DND-41 (cell line): ENCODE measurements at regions not wholly inside any gene's neighbourhood (a gene's known extent, or its start where the extent isn't known, plus 50 kb on each side); places are given as distances from the start of the nearest gene placed in this dataset.

Experiments used
- ATAC-seq: fragments of 200-7000 bp; cut with Tn5 transposase; 3 replicates; pipeline ENCODE4 v1.9.1; 2021; ENCODE audit warnings: low read depth; ENCODE audit not compliant: insufficient read depth
- DNase-seq: peaks from one replicate; pipeline ENCODE4 v3.0.0-alpha.2; 2020
- H2AFZ ChIP-seq: 2 replicates; pipeline ENCODE4 v1.6.0; 2012; ENCODE audit warnings: low read depth, low read length
- H3K27ac ChIP-seq: 2 replicates; pipeline ENCODE4 v1.5.1; 2012; ENCODE audit warnings: low read length, inconsistent platforms
- H3K27me3 ChIP-seq: fragments of 200-600 bp; sonication (generic); 2 replicates; pipeline ENCODE4 v1.6.0; 2012; ENCODE audit warnings: low read length, mild to moderate bottlenecking, inconsistent platforms; ENCODE audit not compliant: insufficient read depth, poor library complexity
- H3K36me3 ChIP-seq: 2 replicates; pipeline ENCODE4 v1.5.1; 2012; ENCODE audit warnings: low read length, inconsistent platforms; ENCODE audit not compliant: insufficient read depth
- H3K4me1 ChIP-seq: 2 replicates; pipeline ENCODE4 v1.5.1; 2012; ENCODE audit warnings: mild to moderate bottlenecking, low read length; ENCODE audit not compliant: insufficient read depth
- H3K4me2 ChIP-seq: 2 replicates; pipeline ENCODE4 v1.6.0; 2012; ENCODE audit warnings: mild to moderate bottlenecking, moderate library complexity, low read length, inconsistent platforms; ENCODE audit not compliant: insufficient read depth
- H3K4me3 ChIP-seq, 2 experiments: fragments of 200-600 bp in 1 of 2; shearing (Covaris generic) in 1 of 2; 2 replicates each; pipeline ENCODE4 v1.5.1; 2012 to 2016; ENCODE audit warnings: inconsistent platforms in 2 of 2, low read length in 2 of 2, mild to moderate bottlenecking in 2 of 2, low read depth in 1 of 2, moderate library complexity in 1 of 2
- H3K79me2 ChIP-seq: 2 replicates; pipeline ENCODE4 v1.6.0; 2012; ENCODE audit warnings: low read length, inconsistent platforms; ENCODE audit not compliant: insufficient read depth
- H3K9ac ChIP-seq: 2 replicates; pipeline ENCODE4 v1.6.0; 2012; ENCODE audit warnings: low read depth, mild to moderate bottlenecking, inconsistent platforms, low read length, moderate library complexity
- H3K9me3 ChIP-seq: 2 replicates; pipeline ENCODE4 v1.5.1; 2012; ENCODE audit warnings: low read length, moderate library complexity, mild to moderate bottlenecking, inconsistent platforms; ENCODE audit not compliant: insufficient read depth, severe bottlenecking
- H4K20me1 ChIP-seq: 2 replicates; pipeline ENCODE4 v1.6.0; 2012; ENCODE audit warnings: low read length; ENCODE audit not compliant: insufficient read depth
- EZH2 ChIP-seq: IDR thresholded peaks from 3 replicates; pipeline ENCODE4 v1.6.1; 2012; ENCODE audit warnings: borderline replicate concordance, low read depth, mild to moderate bottlenecking, moderate library complexity, low read length, inconsistent platforms; ENCODE audit not compliant: severe bottlenecking
- TF ChIP-seq, protein P1 (sequence below): IDR thresholded peaks from 2 replicates; pipeline ENCODE4 v1.5.1; 2012; ENCODE audit warnings: borderline replicate concordance, low read length, moderate library complexity, mild to moderate bottlenecking; ENCODE audit not compliant: poor library complexity, severe bottlenecking; ENCODE audit errors: extremely low read depth

DNA sequence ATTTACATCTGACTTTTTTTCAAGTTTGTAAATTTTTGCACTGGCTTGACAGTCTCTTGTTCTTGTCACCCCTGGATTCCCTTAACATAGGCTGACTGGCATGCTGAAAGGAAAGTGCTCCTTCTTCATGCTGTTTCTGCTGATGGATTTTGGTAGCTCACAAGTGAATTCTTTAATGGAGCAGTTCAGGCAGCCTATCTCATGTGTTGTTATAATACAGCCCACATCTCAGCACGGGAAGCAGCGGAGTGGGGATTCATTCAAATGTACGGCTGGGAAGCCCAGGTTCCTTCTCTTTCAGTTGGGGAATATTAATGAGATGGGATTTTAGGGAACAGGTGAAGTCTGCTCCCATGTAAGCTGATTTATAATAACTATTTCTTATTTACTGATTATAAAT lies 142.8 kb downstream of the CD8B2 start:
- TF ChIP-seq, protein P1, sequence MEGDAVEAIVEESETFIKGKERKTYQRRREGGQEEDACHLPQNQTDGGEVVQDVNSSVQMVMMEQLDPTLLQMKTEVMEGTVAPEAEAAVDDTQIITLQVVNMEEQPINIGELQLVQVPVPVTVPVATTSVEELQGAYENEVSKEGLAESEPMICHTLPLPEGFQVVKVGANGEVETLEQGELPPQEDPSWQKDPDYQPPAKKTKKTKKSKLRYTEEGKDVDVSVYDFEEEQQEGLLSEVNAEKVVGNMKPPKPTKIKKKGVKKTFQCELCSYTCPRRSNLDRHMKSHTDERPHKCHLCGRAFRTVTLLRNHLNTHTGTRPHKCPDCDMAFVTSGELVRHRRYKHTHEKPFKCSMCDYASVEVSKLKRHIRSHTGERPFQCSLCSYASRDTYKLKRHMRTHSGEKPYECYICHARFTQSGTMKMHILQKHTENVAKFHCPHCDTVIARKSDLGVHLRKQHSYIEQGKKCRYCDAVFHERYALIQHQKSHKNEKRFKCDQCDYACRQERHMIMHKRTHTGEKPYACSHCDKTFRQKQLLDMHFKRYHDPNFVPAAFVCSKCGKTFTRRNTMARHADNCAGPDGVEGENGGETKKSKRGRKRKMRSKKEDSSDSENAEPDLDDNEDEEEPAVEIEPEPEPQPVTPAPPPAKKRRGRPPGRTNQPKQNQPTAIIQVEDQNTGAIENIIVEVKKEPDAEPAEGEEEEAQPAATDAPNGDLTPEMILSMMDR = no peak
- TF ChIP-seq EZH2 = no peak
- no peak overlapping the region for H3K4me2 ChIP-seq
- H2AFZ ChIP-seq = no peak overlapping the region
- no peaks in the 10 kb centered on the region for H3K79me2 ChIP-seq
- no peak overlapping the region for H3K9ac ChIP-seq
- DNase-seq (no peak), ATAC-seq (no peak)
- peaks cover 7% of the 10 kb centered on the region for H3K9me3 ChIP-seq
- H3K4me3 ChIP-seq = no peak overlapping the region
- H3K27ac ChIP-seq = no peak overlapping the region
- no peaks in the 10 kb centered on the region for H3K36me3 ChIP-seq
- no peaks in the 10 kb centered on the region for H4K20me1 ChIP-seq
- H3K4me1 ChIP-seq = no peaks in the 10 kb centered on the region
- H3K27me3 ChIP-seq = peaks cover 3% of the 10 kb centered on the region

DNA sequence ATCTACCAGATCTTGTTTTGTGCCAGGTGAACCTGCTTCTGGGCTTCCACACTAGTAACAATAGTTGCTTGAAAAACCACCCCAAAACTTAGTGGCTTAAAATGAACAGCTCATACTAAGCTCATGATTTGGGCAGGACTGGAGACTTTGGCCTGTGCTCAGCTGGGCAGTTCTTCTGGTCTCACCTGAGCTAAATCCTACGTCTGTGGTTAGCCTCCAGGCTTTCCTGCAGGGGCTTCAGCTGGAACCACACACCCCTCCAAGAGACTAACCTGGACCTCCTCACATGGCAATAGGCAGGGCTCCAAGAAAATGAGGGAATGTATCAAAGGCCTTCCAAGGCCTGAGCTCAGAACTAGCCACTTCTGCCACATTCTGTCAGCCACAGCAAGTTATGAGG lies 144.1 kb downstream of the CD8B2 start:
- DNase-seq (no peak), ATAC-seq (no peak)
- no peaks in the 10 kb centered on the region for H4K20me1 ChIP-seq
- no peak for TF ChIP-seq EZH2
- TF ChIP-seq, protein P1 = no peak
- H3K9ac ChIP-seq = no peak overlapping the region
- H3K4me1 ChIP-seq = no peaks in the 10 kb centered on the region
- H3K27me3 ChIP-seq = peaks cover 3% of the 10 kb centered on the region
- H3K36me3 ChIP-seq = no peaks in the 10 kb centered on the region
- peaks cover 7% of the 10 kb centered on the region for H3K9me3 ChIP-seq
- H2AFZ ChIP-seq = no peak overlapping the region
- no peak overlapping the region for H3K4me3 ChIP-seq
- H3K79me2 ChIP-seq = no peaks in the 10 kb centered on the region
- no peak overlapping the region for H3K4me2 ChIP-seq
- H3K27ac ChIP-seq = no peak overlapping the region

DNA sequence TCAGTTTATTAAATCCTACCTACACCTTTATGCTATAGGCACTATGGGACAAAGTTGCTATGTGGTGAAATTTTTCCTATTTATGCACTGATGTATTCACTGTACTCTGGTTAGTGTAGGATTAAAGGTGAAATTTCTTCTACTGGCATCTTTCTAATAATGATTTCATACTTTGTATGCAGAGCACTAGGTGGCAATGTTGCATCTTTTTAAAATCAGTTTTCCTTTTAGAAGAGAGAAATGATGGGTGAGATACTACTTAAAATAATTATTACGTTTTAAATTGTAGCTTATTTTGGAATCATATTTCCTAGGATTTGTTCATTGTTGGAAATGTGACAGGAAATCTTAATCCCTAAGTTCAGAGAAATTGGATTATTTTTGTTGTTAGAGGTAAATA lies 150.9 kb downstream of the CD8B2 start:
- no peak for ATAC-seq
- TF ChIP-seq EZH2 = no peak
- TF ChIP-seq, protein P1 = peak; percentile 48
- no peak overlapping the region for H3K27ac ChIP-seq
- no peak overlapping the region for H3K4me2 ChIP-seq
- H3K27me3 ChIP-seq = peaks cover 9% of the 10 kb centered on the region
- no peak overlapping the region for H3K4me3 ChIP-seq
- H4K20me1 ChIP-seq = no peaks in the 10 kb centered on the region
- no peak overlapping the region for H3K9ac ChIP-seq
- no peaks in the 10 kb centered on the region for H3K36me3 ChIP-seq
- no peaks in the 10 kb centered on the region for H3K9me3 ChIP-seq
- no peak for DNase-seq
- H3K79me2 ChIP-seq = no peaks in the 10 kb centered on the region
- H2AFZ ChIP-seq = no peak overlapping the region
- H3K4me1 ChIP-seq = no peaks in the 10 kb centered on the region

DNA sequence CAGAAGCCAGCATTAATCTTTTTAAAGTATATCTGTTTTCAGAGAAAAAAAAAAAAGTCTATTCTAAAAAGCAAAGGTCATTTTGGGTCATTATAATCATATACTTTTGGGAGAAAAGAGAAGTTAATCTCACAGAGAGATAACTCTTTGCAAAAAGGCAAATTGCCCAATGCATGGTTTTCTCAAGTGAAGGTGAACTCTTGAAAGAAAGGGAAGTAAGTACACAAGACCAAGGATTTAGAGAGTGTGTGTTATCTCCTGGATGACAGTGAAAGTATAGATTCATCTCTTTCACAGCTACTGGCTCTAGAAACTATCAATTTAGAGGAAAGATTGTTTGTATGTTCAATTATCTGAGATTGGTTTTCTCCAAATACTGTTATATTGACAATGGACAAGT lies 151.4 kb downstream of the CD8B2 start:
- Histone ChIP-seq H4K20me1 (no peaks in the 10 kb centered on the region), H2AFZ (no peak overlapping the region), H3K27me3 (peaks cover 9% of the 10 kb centered on the region), H3K4me3 (no peak overlapping the region), H3K9ac (no peak overlapping the region), H3K27ac (no peak overlapping the region), H3K4me2 (no peak overlapping the region), H3K36me3 (no peaks in the 10 kb centered on the region), H3K4me1 (no peaks in the 10 kb centered on the region), H3K79me2 (no peaks in the 10 kb centered on the region), H3K9me3 (no peaks in the 10 kb centered on the region)
- DNase-seq (no peak), ATAC-seq (no peak)
- no peak for TF ChIP-seq EZH2
- TF ChIP-seq, protein P1 = no peak
